Hematopoietic multipotent progenitor cell treated with erythropoietin and hydrocortisone succinate and interleukin-3 and kit ligand, for 17 days (in vitro differentiated cells): ENCODE measurements at regions not wholly inside any gene's neighbourhood (a gene's known extent, or its start where the extent isn't known, plus 50 kb on each side); places are given as distances from the start of the nearest gene placed in this dataset.
"Not testable (repeated sequence)": the region's sequence is repeated elsewhere in the genome, so short reads cannot be mapped to it uniquely, and the experiment has no call there.

Experiments used
- DNase-seq: peaks from one replicate; pipeline ENCODE4 v3.0.0-alpha.2; 2015; ENCODE audit warnings: low spot score

DNA sequence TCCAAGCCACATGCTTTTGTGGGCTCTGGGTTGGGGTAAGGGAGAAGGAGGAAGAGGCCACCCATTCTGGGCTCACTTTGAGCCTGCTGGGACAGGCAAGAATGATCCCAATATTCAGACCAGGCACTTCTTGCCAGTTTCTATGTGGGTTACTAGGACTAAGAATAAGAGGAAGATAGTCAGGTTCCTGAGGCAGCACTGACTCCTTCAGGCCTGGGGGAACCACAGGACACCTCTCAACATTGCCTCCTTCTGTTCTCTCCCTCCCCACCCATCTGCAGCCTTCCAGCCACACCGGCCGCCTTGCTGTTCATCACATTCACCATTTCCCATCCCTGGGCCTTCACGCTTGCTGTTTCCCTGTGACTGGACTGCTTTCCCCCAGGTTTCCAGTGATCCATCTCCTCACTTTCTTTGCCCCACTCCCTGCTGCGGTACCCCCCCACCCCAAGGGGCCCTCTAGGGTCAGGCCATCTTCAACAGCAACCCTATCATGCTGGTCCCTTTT lies 69.2 kb upstream of the SIRPA start:
- DNase-seq = no peak

DNA sequence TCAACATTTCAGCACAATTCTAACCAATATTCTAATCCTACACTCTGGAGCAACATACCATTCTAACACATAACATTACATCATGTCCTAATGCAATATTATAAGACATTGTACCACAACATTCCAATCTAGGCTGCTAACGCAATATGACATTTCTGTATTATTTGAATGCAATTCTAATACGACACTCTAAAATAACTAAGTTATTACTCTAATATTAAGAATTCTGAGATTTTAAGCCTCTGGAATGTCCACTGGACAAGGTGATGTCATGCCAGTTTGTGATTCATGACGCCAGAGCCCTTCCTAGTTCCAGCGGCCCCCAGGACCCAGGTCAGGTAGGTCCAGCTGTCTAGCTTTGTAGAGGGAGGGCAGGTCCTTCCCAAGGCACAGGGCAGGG lies 69.7 kb upstream of the SIRPA start:
- no peak for DNase-seq

DNA sequence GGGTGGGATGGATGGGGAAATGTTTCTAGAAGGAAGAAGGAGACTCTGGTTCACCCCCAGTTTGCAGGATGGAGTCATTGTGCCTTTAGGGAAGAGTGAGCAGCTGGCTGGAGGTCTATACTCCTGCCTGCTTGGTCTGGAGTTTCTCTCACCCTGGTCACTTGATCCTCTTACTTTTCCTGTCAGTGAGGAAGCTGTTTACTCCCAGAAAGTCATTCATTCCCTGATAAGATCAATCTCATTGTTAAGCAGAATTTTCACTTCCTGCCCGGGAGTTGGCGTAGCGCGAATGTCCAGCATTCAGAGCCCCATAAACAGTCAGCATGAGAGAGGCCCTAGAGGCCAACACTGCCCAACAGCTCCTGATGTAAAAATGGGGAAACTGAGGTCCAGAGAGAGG lies 70.4 kb upstream of the SIRPA start:
- no peak for DNase-seq

DNA sequence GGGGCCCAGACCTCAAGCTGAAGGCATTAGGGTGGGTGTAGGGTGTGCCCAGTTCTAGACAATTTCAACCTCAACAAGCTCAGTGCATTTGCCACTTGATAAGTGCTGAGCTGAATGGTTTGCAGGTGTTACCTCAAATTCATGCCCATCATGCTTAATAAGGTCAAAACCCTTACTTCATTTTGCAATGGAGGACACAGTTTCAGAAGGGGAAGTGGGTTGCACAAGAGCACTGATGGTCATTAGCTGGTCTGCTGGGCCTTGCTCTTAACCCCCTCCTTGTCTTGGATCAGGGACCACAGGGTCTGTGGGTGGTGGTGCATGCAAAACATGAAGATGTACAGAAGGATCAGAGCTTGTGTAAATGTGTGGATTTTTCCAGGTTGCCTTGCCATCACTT lies 71.0 kb upstream of the SIRPA start:
- DNase-seq = no peak

DNA sequence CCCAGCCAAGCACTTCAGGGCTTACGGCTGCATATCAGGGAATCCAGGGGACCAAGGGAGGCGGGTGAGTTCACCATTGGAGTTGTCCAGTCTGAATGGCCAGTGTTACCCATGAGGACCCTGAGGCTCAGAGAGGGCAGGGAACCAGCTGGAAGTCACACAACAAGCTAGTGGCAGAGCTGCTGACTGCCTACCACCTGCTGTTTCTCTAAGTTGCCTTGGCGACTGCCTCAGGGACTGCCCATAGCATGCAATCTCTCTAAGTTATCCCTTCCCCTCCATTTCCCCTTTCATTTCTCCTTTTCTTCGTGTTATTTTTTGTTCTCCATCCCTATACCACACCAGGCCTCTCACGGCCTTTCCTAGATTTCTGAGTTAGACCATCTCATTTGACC lies 71.8 kb upstream of the SIRPA start:
- DNase-seq = no peak

DNA sequence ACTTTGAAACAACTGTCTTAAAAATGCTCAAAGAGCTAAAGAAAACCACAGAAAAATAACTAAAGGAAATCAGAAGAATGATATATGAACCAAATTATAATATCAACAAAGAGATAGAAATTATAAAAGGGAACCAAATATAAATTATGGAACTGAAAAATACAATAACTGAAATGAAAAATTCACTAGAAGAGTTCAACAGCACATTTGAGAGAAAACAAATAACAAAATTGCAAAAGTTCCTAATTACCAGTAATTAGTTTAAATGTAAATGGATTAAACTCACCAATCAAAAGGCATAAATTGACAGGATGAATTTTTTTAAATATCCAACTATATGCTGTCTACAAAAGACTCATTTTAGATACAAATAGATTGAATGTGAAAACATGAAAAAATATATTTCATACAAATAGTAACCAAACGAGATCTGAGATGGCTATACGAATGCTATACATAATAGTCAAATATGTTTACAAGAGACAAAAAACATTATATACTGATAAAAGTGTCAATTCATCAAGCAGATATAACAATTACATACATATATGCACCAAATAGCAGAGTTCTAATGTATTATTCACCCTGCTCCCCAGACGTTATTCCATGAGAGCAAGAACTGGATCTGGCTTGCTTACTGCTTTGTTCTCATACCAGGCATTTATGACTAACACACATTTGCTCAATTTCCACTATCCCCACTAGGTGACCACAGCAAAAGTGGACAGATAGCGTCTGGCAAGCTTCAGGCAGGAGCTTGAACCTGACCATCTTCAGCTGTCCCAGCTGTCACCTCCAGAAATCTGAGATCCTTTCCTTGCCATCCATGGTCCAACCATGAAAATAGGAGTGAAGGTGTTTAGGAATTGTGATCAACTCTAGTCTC lies 72.4 kb upstream of the SIRPA start:
- no peak for DNase-seq

DNA sequence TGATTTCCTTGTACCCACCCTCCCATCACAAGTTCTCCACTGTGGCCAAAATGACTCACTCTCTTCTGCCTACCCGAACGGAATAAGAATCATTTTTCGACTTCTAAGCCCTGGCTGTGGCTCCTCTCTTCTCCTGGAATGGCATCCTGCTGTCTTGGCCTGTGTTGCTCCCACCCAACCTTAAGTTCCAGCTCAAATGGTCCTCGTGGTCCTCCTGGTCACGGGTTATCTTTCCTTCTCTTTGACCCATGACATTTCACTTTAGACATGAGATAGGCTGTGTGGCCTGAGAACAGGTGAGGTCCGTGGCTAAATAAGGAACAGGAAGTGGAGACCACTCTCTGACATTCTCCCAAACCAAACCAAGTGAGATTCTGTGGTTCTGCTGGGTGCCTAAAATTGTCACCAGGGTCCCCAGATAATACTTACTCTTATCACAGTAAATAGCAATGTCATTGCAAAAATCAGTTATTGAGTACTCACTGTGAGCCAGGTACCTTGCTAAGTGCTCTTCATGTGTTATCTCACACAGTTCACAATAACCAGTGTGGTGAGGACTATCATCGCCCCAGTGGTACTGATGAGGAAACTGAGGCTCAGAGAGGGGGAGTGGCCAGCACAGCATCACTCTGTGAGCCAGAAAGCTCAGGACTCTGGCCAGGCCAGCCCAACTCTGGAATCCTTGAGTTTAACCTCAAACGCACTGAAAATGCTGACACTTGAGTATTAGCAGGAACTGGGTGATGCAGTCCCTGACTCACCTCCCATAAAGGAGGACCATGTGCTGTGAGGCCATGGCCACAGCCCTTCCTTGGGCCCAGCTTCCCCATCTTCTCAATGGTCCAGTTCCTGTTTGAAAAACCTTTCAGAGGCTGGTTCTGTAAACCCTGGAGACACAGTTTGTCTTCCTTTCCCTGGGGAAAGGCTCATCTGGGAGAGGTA lies 74.8 kb upstream of the SIRPA start:
- DNase-seq = no peak

DNA sequence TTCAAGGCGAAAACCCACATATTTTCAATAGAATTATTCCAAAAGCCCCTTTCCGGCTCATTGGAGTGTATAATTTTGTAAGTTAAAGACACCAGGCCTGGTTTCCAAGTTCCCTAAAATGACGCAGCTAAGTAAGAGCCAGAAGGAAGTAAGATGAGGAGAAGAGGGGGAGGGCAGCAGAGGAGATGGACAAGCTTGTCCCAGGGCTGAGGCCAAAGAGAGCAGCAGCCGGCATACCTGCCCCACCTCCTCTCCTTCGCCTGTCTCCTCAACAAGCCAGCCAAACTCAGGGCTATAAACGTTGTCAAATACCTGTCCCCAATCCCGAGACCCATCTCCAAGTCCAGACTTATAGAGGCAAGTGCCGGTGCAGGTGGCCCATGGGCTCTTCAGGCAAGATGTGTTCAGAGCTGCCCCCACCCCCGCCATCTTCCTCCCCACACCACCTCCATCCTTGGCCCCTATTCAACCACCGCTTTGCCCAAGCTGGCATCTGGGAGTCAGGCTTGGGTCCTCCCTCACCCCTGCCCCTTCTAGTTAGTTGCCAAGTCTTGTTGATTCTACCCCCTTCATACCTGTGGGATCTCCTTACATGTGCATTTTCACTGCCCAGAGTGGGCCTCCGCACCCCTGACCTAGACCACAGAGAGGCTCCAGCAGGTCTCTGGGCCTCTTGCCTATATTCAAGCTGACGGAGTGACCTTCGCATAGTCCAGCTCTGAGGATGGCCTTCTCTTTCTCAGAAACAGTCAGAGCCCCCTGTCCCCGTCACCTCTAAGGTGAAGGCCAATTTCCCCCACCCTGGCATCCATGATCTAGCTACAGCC lies 75.7 kb upstream of the SIRPA start:
- no peak for DNase-seq

DNA sequence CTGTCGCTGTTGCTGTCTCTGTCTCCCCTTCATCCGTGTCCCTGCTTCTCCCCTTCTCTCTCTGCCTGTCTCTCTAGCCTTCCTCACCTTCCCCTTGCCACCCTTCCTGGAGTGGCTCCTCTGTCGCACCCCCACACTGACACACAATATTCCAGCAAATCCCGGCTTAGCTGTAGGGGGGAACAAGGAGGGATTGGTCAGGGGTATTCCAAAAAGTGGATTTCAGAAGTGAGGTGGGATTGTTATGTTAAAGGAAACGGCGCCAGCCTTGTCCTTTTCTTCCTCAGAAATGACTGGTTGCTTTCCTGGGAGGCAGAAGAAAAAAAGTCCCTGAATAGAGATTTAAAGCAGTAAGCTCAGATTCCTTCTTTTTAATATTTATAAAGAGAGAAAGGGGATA lies 76.3 kb upstream of the SIRPA start:
- no peak for DNase-seq

DNA sequence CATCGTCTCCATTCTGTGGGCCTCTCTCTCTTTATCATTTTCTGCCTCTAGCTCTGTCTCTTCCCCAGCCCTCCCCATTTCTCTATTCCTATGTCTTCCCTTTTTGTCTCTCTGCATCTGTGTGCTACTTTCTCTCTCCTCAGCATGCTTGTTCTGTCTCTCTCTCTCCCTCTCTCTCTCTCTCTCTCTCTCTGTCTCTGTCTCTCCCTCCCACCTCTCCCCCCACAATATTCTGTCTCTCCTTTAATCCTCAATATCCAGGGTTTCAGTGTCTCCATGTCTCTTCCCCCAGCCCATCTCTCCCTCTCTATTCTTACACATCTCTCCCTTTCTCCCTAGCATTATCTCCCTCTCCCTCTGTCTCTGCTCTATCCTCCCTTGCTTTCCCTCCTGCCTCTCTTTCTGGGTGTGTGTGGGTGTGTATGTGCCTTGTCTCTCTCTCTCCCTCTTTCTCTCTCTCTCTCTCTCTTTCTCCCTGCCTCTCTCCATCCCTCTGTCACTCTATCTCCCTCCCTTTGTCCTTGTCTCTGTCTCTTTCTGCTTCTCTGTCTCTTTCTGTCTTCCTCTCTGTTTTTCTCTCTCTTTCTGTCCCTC lies 76.9 kb upstream of the SIRPA start:
- DNase-seq = no peak

DNA sequence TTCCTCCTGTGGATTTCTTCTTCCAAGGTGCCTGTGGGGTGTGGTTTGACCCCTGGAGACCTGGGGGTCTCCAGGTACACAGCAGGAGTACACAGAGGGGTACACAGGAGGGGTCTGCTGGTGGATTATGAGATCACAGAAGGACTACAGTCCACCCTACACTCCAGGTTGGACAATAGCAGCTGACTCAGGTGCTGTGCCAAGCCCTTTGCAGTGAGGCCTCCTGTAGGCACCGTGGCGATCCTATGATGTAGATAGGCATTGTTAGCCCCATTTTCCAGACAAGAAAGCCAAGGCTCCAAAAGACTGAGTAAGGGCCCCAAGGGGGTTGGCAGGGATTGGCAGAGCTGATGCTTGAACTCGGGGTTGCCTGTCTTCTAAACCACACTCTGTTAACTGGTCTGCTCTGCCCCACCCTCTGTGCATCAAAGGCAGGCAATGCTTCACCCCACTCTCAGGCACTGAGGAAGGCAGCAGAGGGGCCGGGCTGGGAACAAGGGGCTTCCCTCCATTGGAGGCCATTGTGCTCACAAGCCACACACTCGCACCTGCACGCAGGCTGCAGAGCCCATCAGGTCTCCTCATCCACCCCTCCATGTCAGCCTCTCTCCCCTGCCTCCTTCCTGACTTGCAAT lies 77.5 kb upstream of the SIRPA start:
- DNase-seq = no peak

DNA sequence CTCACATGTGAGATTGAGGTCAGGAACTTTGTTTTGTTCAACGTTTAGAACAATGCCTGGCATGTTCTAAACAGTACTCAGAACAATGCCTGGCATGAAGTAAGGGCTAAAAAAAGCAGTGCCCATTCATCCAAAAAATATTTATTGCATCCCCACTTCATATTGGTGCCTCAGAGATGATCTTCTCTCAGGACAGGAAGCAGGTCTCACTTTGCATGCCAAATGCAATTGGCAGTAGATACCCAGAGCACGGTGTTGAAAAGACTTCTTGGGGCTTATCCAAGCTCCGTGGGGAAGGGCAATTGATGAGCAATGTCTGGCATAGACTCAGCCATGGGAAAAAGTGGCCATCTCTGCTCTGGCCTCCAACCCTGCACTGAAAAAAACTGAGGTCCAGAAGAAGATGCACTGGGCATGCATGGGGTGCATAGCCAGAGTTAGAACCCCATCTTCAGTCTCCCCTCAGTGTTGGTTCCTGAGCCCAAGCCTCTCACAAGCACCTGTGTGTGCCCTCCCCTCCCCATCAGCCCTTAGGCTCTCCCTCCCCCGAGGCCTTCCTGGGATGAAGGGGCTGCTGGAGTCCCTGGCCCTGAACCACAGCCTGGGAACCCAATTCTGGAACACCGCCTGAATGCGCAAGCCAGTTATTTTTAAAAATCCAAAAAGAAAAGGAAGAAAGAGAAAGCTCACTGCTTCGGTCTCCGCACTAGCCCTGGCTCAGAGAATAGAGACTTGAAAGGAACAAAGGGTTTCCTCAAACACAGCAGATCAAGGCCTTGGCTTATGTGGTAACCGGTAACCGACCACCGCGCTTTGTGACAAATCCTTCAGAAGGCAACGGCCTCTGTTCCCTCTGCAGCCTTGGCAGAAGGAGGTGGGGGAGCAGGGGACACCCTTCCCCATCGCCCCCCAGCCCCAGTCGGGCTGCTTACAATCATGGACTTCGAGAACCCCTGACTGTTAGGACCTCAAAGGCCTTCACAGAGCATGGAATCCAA lies 78.5 kb upstream of the SIRPA start:
- no peak for DNase-seq

DNA sequence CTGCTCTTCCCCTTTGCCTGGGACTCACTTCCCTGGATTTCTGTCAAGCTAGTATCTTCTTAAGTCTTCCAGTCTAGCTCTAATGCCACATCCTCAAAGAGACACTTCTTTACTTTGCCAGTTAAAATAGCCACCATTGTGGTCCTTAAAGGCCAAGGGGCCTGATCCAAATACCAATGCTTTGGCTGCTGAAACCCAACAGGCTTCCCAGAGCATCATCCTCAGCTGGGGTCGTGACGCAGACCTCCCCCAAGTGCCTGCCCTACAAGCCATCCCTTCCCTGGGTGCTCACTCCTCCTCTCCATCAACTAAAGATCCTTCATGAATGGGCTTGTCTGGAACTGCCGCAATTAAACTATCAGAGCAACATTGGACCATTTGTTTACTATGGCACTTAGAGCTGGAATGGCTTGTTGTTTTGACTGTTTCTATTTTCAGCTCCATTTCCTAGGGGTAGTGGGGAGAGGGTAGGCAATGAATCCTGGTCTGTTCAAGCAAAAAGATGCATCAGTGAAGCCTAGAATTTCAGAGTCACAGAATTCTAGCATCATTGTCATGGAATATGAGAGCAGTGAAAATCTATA lies 79.6 kb upstream of the SIRPA start:
- DNase-seq = no peak

DNA sequence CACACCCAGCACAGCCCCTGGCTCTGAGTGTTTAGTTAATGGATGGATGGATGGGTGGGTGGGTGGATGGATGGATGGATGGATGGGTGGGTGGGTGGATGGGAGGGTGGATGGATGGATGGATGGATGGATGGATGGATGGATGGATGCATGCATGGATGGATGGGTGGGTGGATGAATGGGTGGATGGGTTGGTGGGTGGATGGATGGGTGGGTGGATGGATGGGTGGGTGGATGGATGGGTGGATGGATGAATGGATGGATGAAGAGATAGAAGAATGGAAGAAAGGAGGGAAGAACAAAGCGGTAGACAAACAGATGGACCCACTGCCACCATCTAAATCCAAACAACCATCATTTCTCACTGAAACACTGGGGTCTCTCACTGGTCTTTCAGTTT lies 80.3 kb upstream of the SIRPA start:
- DNase-seq = not testable (repeated sequence)

DNA sequence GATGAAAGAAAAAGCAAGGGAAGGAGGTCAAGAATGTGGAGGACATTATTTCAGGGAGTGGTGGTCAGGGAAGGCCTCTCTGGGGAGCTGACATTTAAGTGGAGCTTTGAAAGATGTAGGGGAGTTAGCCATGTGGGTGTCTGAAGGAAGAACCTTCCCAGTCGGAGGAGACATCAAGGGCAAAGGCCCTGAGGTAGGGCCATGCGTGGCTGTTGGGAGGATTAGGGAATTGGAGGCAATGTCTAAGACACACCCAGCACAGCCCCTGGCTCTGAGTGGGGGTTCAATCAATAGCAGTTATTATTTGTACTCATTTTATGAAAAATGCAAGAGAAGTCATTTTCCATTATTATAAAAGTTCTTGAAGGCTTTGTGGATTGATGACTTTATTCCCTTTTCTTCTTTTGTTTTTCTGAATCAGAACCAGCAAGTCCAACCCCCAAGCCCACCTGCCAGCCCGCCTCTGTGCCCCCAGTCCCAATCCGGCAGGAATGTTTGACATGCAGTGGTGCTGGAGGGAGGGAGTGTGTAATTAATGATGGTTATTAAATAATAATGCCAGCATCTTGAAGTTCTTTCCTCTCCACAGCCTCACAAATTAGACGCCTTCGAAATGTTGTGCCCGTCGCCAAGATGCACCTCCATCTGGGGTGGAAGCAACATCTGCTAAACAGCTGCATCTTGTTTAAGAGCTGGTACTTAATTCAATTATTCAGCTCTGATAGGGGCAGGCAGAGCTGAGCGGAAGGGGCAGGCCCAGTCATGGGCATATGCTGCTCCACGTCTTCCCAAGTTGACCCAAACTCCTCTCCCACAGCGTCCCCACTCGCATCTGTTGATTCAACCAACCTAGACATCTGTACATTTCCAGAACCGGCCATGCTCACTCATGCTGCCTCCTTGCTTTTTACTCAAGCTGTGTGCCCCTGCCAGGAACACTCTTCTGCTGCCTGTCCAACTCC lies 81.3 kb upstream of the SIRPA start:
- no peak for DNase-seq

DNA sequence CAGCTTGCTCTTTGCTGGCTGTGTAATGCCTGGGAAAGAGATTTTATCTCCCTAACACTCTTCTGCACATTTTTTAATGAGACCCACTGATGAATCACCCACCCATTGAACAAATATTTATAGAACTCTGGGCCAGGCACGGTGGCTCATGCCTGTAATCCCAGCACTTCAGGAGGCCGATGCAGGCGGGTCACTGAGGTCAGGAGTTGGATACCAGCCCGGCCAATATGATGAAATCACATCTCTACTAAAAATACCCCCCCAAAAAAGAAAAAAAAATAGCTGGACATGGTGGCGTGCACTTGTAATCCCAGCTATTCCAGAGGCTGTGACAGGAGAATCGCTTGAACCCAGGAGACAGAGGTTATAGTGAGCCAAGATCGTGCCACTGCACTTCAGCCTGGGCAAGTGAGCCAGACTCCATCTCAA lies 82.1 kb upstream of the SIRPA start:
- DNase-seq = no peak

DNA sequence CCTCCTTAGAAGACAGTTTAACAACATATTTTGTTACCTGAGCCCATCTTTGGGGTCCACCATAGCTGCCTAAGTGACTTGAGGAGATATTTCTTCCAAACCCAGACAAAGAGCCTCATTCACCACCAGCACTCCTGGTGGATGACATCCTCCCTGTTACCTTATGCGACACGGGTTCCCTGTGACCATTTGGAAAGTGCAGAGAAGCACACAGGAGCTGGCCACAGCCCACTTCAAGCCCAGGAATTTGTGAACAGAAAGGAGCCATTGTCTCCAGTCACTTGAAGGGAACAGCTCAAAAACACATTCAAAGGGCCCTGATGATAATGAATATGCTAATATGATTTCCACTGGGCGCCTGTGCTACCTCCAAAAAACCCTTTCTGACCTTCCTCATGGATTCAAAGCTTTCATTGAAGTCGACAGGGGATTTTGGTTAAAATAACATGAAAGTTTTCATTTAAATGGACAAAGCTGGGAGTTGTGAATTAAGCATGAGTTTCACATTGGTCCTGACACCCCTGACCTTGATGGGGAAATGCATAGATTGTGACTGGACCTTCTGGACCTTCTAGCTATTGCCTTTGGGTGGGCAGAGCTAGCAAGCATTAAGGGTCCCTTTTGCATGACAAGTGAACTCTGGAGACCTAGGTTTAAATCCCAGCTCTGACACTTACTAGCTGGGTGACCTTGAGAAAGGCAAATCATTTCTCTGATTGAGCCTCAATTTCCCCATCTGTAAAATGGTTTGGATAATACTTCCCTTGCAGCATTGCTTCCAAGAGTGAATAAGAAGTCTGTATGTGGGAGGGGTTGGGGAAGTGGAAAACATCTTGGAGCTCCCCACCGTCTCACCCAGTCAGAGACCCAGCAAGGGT lies 83.3 kb upstream of the SIRPA start:
- no peak for DNase-seq
